ENCODE measurements at regions not wholly inside any gene's neighbourhood (a gene's known extent, or its start where the extent isn't known, plus 50 kb on each side); places are given as distances from the start of the nearest gene placed in this dataset.
A peak's percentile ranks its signal among the peaks of the same experiment; 100 is the strongest.
"Not testable (repeated sequence)": the region's sequence is repeated elsewhere in the genome, so short reads cannot be mapped to it uniquely, and the experiment has no call there.

DNA sequence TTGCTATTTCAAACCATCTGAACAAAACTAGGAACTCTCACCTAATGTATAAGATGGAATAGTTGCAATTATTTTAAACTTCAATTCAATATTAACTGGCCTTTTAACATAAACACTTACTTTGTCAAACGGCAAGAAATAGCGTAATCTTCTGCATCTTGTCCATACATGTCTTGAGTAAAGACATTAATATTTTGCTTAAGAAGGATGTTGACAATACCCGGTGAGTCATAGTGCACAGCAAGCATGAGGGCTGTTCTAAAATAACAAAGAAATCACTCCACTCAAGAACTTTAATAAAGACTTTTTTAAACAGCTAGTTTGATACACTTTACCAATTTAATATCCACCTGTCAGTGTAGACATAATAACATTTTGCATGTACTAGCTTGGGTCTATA is 240.9 kb downstream of the LIPI start:
- not testable (repeated sequence) for H3K4me3 ChIP-seq (ENCODE audit: low read length); H3K4me1 ChIP-seq (ENCODE audit: control insufficient read depth, insufficient read depth, low read length); H3K9ac ChIP-seq (ENCODE audit: low read length); H3K9me3 ChIP-seq (ENCODE audit: control insufficient read depth, low read length); H3K36me3 ChIP-seq (ENCODE audit: control insufficient read depth, insufficient read depth, low read length, severe bottlenecking); H3K27me3 ChIP-seq (replicated peaks; ENCODE audit: control insufficient read depth, insufficient read depth, low read length)
- peak; percentile 8 for DNase-seq (ENCODE audit: low read depth)

DNA sequence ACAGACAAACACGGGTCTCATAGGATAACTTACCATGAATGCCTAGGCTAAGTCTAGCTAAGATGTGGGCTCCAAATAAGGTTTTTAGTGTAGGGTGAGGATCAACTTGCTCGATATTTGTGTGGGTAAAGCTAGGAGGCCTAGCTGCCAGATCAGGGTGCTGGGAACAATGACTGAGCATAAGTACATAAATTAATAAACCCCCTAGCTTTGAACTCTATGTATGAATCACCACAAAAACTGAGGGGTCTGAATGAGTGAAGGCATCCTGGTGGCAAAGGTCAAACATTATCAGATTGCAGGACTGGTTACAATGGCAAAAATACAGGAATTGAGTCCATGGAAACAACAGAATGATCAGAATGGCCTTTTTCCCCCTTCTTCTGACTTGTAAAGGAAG is 241.8 kb downstream of the LIPI start:
- H3K9me3 ChIP-seq (ENCODE audit: control insufficient read depth, low read length); H3K36me3 ChIP-seq (ENCODE audit: control insufficient read depth, insufficient read depth, low read length, severe bottlenecking); H3K9ac ChIP-seq (ENCODE audit: low read length); DNase-seq (ENCODE audit: low read depth); H3K27me3 ChIP-seq (replicated peaks; ENCODE audit: control insufficient read depth, insufficient read depth, low read length); H3K4me1 ChIP-seq (ENCODE audit: control insufficient read depth, insufficient read depth, low read length); H3K4me3 ChIP-seq (ENCODE audit: low read length): not testable (repeated sequence)

DNA sequence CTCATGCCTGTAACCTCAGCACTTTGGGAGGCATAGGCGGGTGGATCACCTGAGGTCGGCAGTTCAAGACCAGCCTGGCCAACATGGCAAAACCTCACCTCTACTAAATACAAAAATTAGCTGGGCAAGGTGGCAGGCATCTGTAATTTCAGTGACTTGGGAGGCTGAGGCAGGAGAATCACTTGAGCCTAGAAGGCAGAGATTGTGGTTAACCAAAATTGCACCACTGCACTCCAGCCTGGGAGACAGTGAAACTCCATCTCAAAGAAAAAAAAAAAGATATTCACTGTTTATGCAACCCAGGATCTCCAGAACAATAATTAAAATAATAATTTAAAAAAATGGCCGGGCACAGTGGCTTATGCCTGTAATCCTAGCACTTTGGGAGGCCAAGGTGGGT is 247.5 kb downstream of the LIPI start:
- not testable (repeated sequence) for H3K27me3 ChIP-seq (replicated peaks; ENCODE audit: control insufficient read depth, insufficient read depth, low read length); H3K9ac ChIP-seq (ENCODE audit: low read length); H3K4me3 ChIP-seq (ENCODE audit: low read length); H3K4me1 ChIP-seq (ENCODE audit: control insufficient read depth, insufficient read depth, low read length); DNase-seq (ENCODE audit: low read depth); H3K9me3 ChIP-seq (ENCODE audit: control insufficient read depth, low read length); H3K36me3 ChIP-seq (ENCODE audit: control insufficient read depth, insufficient read depth, low read length, severe bottlenecking)

DNA sequence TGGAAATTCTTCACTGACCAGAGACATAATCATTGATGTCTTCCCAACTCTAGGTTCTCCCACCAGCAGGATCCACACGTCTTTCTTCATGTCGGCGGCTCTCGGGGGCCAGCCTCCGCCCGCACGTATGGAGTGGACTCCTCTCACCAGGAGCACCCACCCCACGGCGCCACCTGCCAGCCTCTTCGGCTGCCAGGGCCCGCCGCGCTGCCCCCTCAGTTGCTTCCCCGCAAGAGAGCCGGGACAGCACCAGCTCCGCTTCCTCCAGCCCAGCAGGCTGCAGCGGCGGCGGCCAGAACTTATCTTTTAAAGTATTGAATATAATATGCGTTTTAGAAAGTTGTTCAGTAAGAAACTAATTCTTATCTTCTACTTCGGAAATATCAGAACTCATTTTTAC is 273.5 kb downstream of the LIPI start:
- H3K27me3 ChIP-seq (replicated peaks; ENCODE audit: control insufficient read depth, insufficient read depth, low read length): no peaks in the 10 kb centered on the region
- H3K9ac ChIP-seq (ENCODE audit: low read length): no peak overlapping the region
- H3K36me3 ChIP-seq (ENCODE audit: control insufficient read depth, insufficient read depth, low read length, severe bottlenecking): no peaks in the 10 kb centered on the region
- H3K9me3 ChIP-seq (ENCODE audit: control insufficient read depth, low read length): no peaks in the 10 kb centered on the region
- no peaks in the 10 kb centered on the region for H3K4me1 ChIP-seq (ENCODE audit: control insufficient read depth, insufficient read depth, low read length)
- no peak for DNase-seq (ENCODE audit: low read depth)
- H3K4me3 ChIP-seq (ENCODE audit: low read length): no peak overlapping the region

GRCh38 chr21:13936033-13936937 is 274.5 kb downstream of the LIPI start:
- not testable (repeated sequence) for H3K9me3 ChIP-seq (ENCODE audit: control insufficient read depth, low read length); DNase-seq (ENCODE audit: low read depth)

DNA sequence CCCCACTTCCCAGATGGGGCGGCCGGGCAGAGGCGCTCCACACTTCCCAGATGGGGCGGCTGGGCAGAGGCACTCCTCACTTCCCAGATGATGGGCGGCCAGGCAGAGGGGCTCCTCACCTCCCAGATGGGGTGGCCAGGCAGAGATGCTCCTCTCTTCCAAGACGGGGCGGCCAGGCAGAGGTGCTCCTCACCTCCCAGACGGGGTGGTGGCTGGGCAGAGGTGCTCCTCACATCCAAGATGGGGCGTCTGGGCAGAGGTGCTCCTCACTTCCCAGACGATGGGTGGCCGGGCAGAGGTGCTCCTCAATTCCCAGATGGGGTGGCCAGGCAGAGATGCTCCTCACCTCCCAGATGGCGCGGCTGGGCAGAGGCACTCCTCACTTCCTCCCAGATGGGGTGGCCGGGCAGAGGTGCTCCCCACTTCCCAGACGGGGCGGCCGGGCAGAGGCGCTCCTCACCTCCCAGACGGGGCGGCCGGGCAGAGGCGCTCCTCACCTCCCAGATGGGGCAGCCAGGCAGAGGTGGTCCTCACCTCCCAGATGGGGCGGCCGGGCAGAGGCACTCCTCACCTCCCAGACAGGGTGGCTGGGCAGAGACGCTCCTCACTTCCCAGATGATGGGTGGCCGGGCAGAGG is 275.2 kb downstream of the LIPI start:
- not testable (repeated sequence) for H3K9ac ChIP-seq (ENCODE audit: low read length); DNase-seq (ENCODE audit: low read depth); H3K4me1 ChIP-seq (ENCODE audit: control insufficient read depth, insufficient read depth, low read length); H3K9me3 ChIP-seq (ENCODE audit: control insufficient read depth, low read length); H3K4me3 ChIP-seq (ENCODE audit: low read length); H3K36me3 ChIP-seq (ENCODE audit: control insufficient read depth, insufficient read depth, low read length, severe bottlenecking); H3K27me3 ChIP-seq (replicated peaks; ENCODE audit: control insufficient read depth, insufficient read depth, low read length)

More at GRCh38 chr21:13936033-13936937, 274.5 kb downstream of the LIPI start:
- H3K36me3 ChIP-seq (ENCODE audit: control insufficient read depth, insufficient read depth, low read length, severe bottlenecking); H3K9ac ChIP-seq (ENCODE audit: low read length); H3K27me3 ChIP-seq (replicated peaks; ENCODE audit: control insufficient read depth, insufficient read depth, low read length); H3K4me3 ChIP-seq (ENCODE audit: low read length); H3K4me1 ChIP-seq (ENCODE audit: control insufficient read depth, insufficient read depth, low read length): not testable (repeated sequence)

- H3K9ac ChIP-seq (ENCODE audit: low read length); H3K9me3 ChIP-seq (ENCODE audit: control insufficient read depth, low read length); H3K27me3 ChIP-seq (replicated peaks; ENCODE audit: control insufficient read depth, insufficient read depth, low read length): not testable (repeated sequence)
Measured at GRCh38 chr21:13934887-13935342, 275.8 kb downstream of the LIPI start.

GRCh38 chr21:13923175-13923574 is 287.6 kb downstream of the LIPI start:
- H3K9ac ChIP-seq (ENCODE audit: low read length); DNase-seq (ENCODE audit: low read depth); H3K36me3 ChIP-seq (ENCODE audit: control insufficient read depth, insufficient read depth, low read length, severe bottlenecking); H3K4me1 ChIP-seq (ENCODE audit: control insufficient read depth, insufficient read depth, low read length); H3K9me3 ChIP-seq (ENCODE audit: control insufficient read depth, low read length); H3K4me3 ChIP-seq (ENCODE audit: low read length); H3K27me3 ChIP-seq (replicated peaks; ENCODE audit: control insufficient read depth, insufficient read depth, low read length): not testable (repeated sequence)

More at GRCh38 chr21:13934887-13935342, 275.8 kb downstream of the LIPI start:
- not testable (repeated sequence) for H3K36me3 ChIP-seq (ENCODE audit: control insufficient read depth, insufficient read depth, low read length, severe bottlenecking); DNase-seq (ENCODE audit: low read depth); H3K4me3 ChIP-seq (ENCODE audit: low read length); H3K4me1 ChIP-seq (ENCODE audit: control insufficient read depth, insufficient read depth, low read length)

DNA sequence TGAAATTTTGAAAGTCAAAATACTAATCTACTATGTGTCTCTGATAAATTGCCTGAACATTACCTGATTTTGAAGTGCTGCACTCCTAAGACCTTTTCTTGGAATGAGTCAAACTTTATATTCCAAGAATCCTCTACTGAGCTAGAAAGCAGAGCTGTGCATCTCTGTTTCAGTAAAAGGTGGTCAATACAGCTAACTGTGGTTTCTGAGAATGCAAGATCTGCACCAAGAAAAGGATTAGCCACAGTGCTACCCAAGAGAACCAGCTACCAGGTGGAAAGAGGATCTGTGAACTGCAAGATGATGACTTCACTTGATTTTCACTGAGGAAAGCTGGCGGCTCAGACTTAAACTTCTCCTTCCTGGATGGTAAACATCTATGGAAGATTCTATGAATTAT is 289.3 kb downstream of the LIPI start:
- not testable (repeated sequence) for H3K36me3 ChIP-seq (ENCODE audit: control insufficient read depth, insufficient read depth, low read length, severe bottlenecking); H3K27me3 ChIP-seq (replicated peaks; ENCODE audit: control insufficient read depth, insufficient read depth, low read length); H3K9ac ChIP-seq (ENCODE audit: low read length)

DNA sequence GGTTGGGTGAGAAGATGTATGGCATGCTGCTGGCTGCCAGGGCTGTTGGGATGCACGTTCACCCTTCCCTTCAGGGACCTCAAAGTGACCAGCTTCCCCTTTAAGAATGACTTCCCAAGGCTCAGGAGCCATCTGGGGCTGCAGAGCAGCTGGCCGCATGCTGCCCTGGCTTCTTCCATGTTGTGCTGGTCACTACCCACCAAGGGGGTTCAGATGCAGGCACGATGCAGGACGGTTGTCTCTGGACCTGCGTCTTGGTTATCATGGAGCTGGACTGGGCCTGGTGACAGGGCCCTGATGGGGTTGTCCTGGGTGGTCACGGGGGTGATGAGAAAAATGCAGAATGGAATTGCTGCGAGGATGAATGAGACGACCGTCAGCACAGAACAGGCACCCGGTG is 297.8 kb downstream of the POTED start:
- not testable (repeated sequence) for H3K27me3 ChIP-seq (replicated peaks; ENCODE audit: control insufficient read depth, insufficient read depth, low read length); H3K36me3 ChIP-seq (ENCODE audit: control insufficient read depth, insufficient read depth, low read length, severe bottlenecking); H3K4me3 ChIP-seq (ENCODE audit: low read length); H3K9ac ChIP-seq (ENCODE audit: low read length); H3K4me1 ChIP-seq (ENCODE audit: control insufficient read depth, insufficient read depth, low read length); H3K9me3 ChIP-seq (ENCODE audit: control insufficient read depth, low read length); DNase-seq (ENCODE audit: low read depth)

More for the DNA sequence above, 289.3 kb downstream of the LIPI start:
- H3K4me1 ChIP-seq (ENCODE audit: control insufficient read depth, insufficient read depth, low read length); H3K4me3 ChIP-seq (ENCODE audit: low read length); DNase-seq (ENCODE audit: low read depth); H3K9me3 ChIP-seq (ENCODE audit: control insufficient read depth, low read length): not testable (repeated sequence)

- H3K9ac ChIP-seq (ENCODE audit: low read length); H3K4me3 ChIP-seq (ENCODE audit: low read length); H3K4me1 ChIP-seq (ENCODE audit: control insufficient read depth, insufficient read depth, low read length); H3K27me3 ChIP-seq (replicated peaks; ENCODE audit: control insufficient read depth, insufficient read depth, low read length); H3K9me3 ChIP-seq (ENCODE audit: control insufficient read depth, low read length); H3K36me3 ChIP-seq (ENCODE audit: control insufficient read depth, insufficient read depth, low read length, severe bottlenecking); DNase-seq (ENCODE audit: low read depth): not testable (repeated sequence)
Measured at GRCh38 chr21:13896596-13897247, 287.1 kb downstream of the POTED start.

All from adipocyte (in vitro differentiated cells).